ENCODE measurements at regions not wholly inside any gene's neighbourhood (a gene's known extent, or its start where the extent isn't known, plus 50 kb on each side); places are given as distances from the start of the nearest gene placed in this dataset.

GRCh38 chr2:194086129-194086528 lies 1570.9 kb upstream of the SLC39A10 start:
- WGBS (ENCODE audit: insufficient coverage): no CpG with 5 or more reads among the region's 1 CpG
- Mint-ChIP-seq H3K9me3 (peaks cover 0 to 12% (median 6%) of the 10 kb centered on the region in 7 donors), H3K4me3 (no peak overlapping the region), H3K36me3 (no peaks in the 10 kb centered on the region), H3K27ac (no peak overlapping the region), H3K4me1 (no peaks in the 10 kb centered on the region), H3K27me3 (ENCODE audit: low read depth in 3 of 3) (peaks cover 0 to 2% (median 0%) of the 10 kb centered on the region in 3 donors)
- DNase-seq: no peak
- Histone ChIP-seq H3K36me3 (replicated peaks in 1 of 2; ENCODE audit: control insufficient read depth in 1 of 2, insufficient read depth in 2 of 2, low read length in 2 of 2) (no peaks in the 10 kb centered on the region), H3K4me2 (replicated peaks; ENCODE audit: extremely low read depth, low read length, poor library complexity, severe bottlenecking) (no peak overlapping the region), H3K4me1 (ENCODE audit: control insufficient read depth in 1 of 2, insufficient read depth in 2 of 2, low read length in 2 of 2) (no peaks in the 10 kb centered on the region), H3K4me3 (replicated peaks in 1 of 3; ENCODE audit: low read depth in 2 of 3, low read length in 3 of 3) (no peak overlapping the region), H3K79me2 (ENCODE audit: insufficient read depth, low read length) (no peaks in the 10 kb centered on the region), H3K9me3 (replicated peaks in 1 of 2; ENCODE audit: control insufficient read depth in 1 of 2, insufficient read depth in 1 of 2, low read length in 2 of 2) (peaks cover 7 to 13% of the 10 kb centered on the region in 2 donors), H4K20me1 (ENCODE audit: insufficient read depth, low read length) (no peaks in the 10 kb centered on the region), H3K27me3 (ENCODE audit: control insufficient read depth in 2 of 2, insufficient read depth in 2 of 2, low read length in 2 of 2) (no peaks in the 10 kb centered on the region), H2AFZ (ENCODE audit: insufficient read depth, low read depth, low read length, poor library complexity, severe bottlenecking) (no peak overlapping the region), H3K9ac (ENCODE audit: insufficient read depth, low read length, poor library complexity, severe bottlenecking) (no peak overlapping the region), H3K27ac (ENCODE audit: low read depth in 1 of 2, low read length in 2 of 2) (no peak overlapping the region)
- intact Hi-C loops (cut with micrococcal nuclease): no loop called here
- TF ChIP-seq CTCF (IDR thresholded peaks at IDR 0.05): no peak

- Histone ChIP-seq H3K4me2 (replicated peaks; ENCODE audit: extremely low read depth, low read length, poor library complexity, severe bottlenecking) (no peak overlapping the region), H3K36me3 (replicated peaks in 1 of 2; ENCODE audit: control insufficient read depth in 1 of 2, insufficient read depth in 2 of 2, low read length in 2 of 2) (no peaks in the 10 kb centered on the region), H2AFZ (ENCODE audit: insufficient read depth, low read depth, low read length, poor library complexity, severe bottlenecking) (no peak overlapping the region), H3K27ac (ENCODE audit: low read depth in 1 of 2, low read length in 2 of 2) (no peak overlapping the region), H3K4me1 (ENCODE audit: control insufficient read depth in 1 of 2, insufficient read depth in 2 of 2, low read length in 2 of 2) (no peaks in the 10 kb centered on the region), H4K20me1 (ENCODE audit: insufficient read depth, low read length) (no peaks in the 10 kb centered on the region), H3K9me3 (replicated peaks in 1 of 2; ENCODE audit: control insufficient read depth in 1 of 2, insufficient read depth in 1 of 2, low read length in 2 of 2) (peaks cover 0 to 2% of the 10 kb centered on the region in 2 donors), H3K4me3 (replicated peaks in 1 of 3; ENCODE audit: low read depth in 2 of 3, low read length in 3 of 3) (no peak overlapping the region), H3K9ac (ENCODE audit: insufficient read depth, low read length, poor library complexity, severe bottlenecking) (no peak overlapping the region), H3K27me3 (ENCODE audit: control insufficient read depth in 2 of 2, insufficient read depth in 2 of 2, low read length in 2 of 2) (no peaks in the 10 kb centered on the region), H3K79me2 (ENCODE audit: insufficient read depth, low read length) (no peaks in the 10 kb centered on the region)
- no peak overlapping the region for H3K27ac Mint-ChIP-seq
- TF ChIP-seq CTCF (IDR thresholded peaks at IDR 0.05): no peak
- no peak overlapping the region for H3K4me3 Mint-ChIP-seq
- peaks cover 0 to 2% (median 0%) of the 10 kb centered on the region in 3 donors for H3K27me3 Mint-ChIP-seq (ENCODE audit: low read depth in 3 of 3)
- H3K9me3 Mint-ChIP-seq: peaks cover 0 to 3% (median 0%) of the 10 kb centered on the region in 7 donors
- no peak for DNase-seq
- intact Hi-C loops (cut with micrococcal nuclease): no loop called here
- no peaks in the 10 kb centered on the region for H3K4me1 Mint-ChIP-seq
- no peaks in the 10 kb centered on the region for H3K36me3 Mint-ChIP-seq
- WGBS (ENCODE audit: insufficient coverage): no CpG with 5 or more reads among the region's 3 CpGs
Observed at GRCh38 chr2:194079989-194080388, 1577.0 kb upstream of the SLC39A10 start.

Measured in CD14-positive monocyte (primary cell).